ENCODE measurements at regions not wholly inside any gene's neighbourhood (a gene's known extent, or its start where the extent isn't known, plus 50 kb on each side); places are given as distances from the start of the nearest gene placed in this dataset.

- TF ChIP-seq CTCF (IDR thresholded peaks at IDR 0.05; ENCODE audit: borderline replicate concordance, extremely low read depth, low read length, poor library complexity, severe bottlenecking) (no peak), EZH2 (IDR thresholded peaks at IDR 0.05; ENCODE audit: borderline replicate concordance, low read depth, low read length, severe bottlenecking) (no peak)
- no peak overlapping the region for H3K9ac ChIP-seq (ENCODE audit: low read depth, low read length)
- H3K79me2 ChIP-seq (ENCODE audit: insufficient read depth, low read length), result no peaks in the 10 kb centered on the region
- H4K20me1 ChIP-seq (ENCODE audit: insufficient read depth, low read length), result no peaks in the 10 kb centered on the region
- H3K4me3 ChIP-seq (ENCODE audit: low read depth in 1 of 2, low read length in 2 of 2), result no peak overlapping the region
- H3K9me3 ChIP-seq (ENCODE audit: insufficient read depth, low read length, severe bottlenecking), result no peaks in the 10 kb centered on the region
- no peak overlapping the region for H2AFZ ChIP-seq (ENCODE audit: low read depth, low read length)
- no peak overlapping the region for H3K27ac ChIP-seq (ENCODE audit: low read length)
- H3K27me3 ChIP-seq (ENCODE audit: insufficient read depth, low read length, poor library complexity), result no peaks in the 10 kb centered on the region
- no peaks in the 10 kb centered on the region for H3K4me1 ChIP-seq (ENCODE audit: insufficient read depth, low read length)
- ATAC-seq (ENCODE audit: insufficient read depth, low read depth) (no peak), DNase-seq (no peak)
- H3K36me3 ChIP-seq (ENCODE audit: insufficient read depth, low read length), result no peaks in the 10 kb centered on the region
- H3K4me2 ChIP-seq (ENCODE audit: insufficient read depth, low read length), result no peak overlapping the region
These were observed 466.8 kb upstream of the FAM241A start for GRCh38 chr4:111678479-111678878.

GRCh38 chr4:111678908-111679307, 466.3 kb upstream of the FAM241A start:
- DNase-seq, result no peak
- TF ChIP-seq CTCF (IDR thresholded peaks at IDR 0.05; ENCODE audit: borderline replicate concordance, extremely low read depth, low read length, poor library complexity, severe bottlenecking) (no peak), EZH2 (IDR thresholded peaks at IDR 0.05; ENCODE audit: borderline replicate concordance, low read depth, low read length, severe bottlenecking) (no peak)
- Histone ChIP-seq H3K27me3 (ENCODE audit: insufficient read depth, low read length, poor library complexity) (no peaks in the 10 kb centered on the region), H3K36me3 (ENCODE audit: insufficient read depth, low read length) (no peaks in the 10 kb centered on the region), H4K20me1 (ENCODE audit: insufficient read depth, low read length) (no peaks in the 10 kb centered on the region), H3K4me1 (ENCODE audit: insufficient read depth, low read length) (no peaks in the 10 kb centered on the region), H3K79me2 (ENCODE audit: insufficient read depth, low read length) (no peaks in the 10 kb centered on the region), H3K27ac (ENCODE audit: low read length) (no peak overlapping the region), H3K9ac (ENCODE audit: low read depth, low read length) (no peak overlapping the region), H2AFZ (ENCODE audit: low read depth, low read length) (no peak overlapping the region), H3K4me3 (ENCODE audit: low read depth in 1 of 2, low read length in 2 of 2) (no peak overlapping the region), H3K9me3 (ENCODE audit: insufficient read depth, low read length, severe bottlenecking) (no peaks in the 10 kb centered on the region), H3K4me2 (ENCODE audit: insufficient read depth, low read length) (no peak overlapping the region)
- no peak for ATAC-seq (ENCODE audit: insufficient read depth, low read depth)

GRCh38 chr4:111681270-111681669, 464.0 kb upstream of the FAM241A start:
- Histone ChIP-seq H3K4me3 (ENCODE audit: low read depth in 1 of 2, low read length in 2 of 2) (no peak overlapping the region), H3K9ac (ENCODE audit: low read depth, low read length) (no peak overlapping the region), H2AFZ (ENCODE audit: low read depth, low read length) (no peak overlapping the region), H3K27me3 (ENCODE audit: insufficient read depth, low read length, poor library complexity) (no peaks in the 10 kb centered on the region), H3K4me1 (ENCODE audit: insufficient read depth, low read length) (no peaks in the 10 kb centered on the region), H4K20me1 (ENCODE audit: insufficient read depth, low read length) (no peaks in the 10 kb centered on the region), H3K4me2 (ENCODE audit: insufficient read depth, low read length) (no peak overlapping the region), H3K79me2 (ENCODE audit: insufficient read depth, low read length) (no peaks in the 10 kb centered on the region), H3K27ac (ENCODE audit: low read length) (no peak overlapping the region), H3K36me3 (ENCODE audit: insufficient read depth, low read length) (no peaks in the 10 kb centered on the region), H3K9me3 (ENCODE audit: insufficient read depth, low read length, severe bottlenecking) (no peaks in the 10 kb centered on the region)
- ATAC-seq (ENCODE audit: insufficient read depth, low read depth) (no peak), DNase-seq (no peak)
- TF ChIP-seq CTCF (IDR thresholded peaks at IDR 0.05; ENCODE audit: borderline replicate concordance, extremely low read depth, low read length, poor library complexity, severe bottlenecking) (no peak), EZH2 (IDR thresholded peaks at IDR 0.05; ENCODE audit: borderline replicate concordance, low read depth, low read length, severe bottlenecking) (no peak)

- Histone ChIP-seq H4K20me1 (ENCODE audit: insufficient read depth, low read length) (no peaks in the 10 kb centered on the region), H3K4me2 (ENCODE audit: insufficient read depth, low read length) (no peak overlapping the region), H3K36me3 (ENCODE audit: insufficient read depth, low read length) (no peaks in the 10 kb centered on the region), H3K9me3 (ENCODE audit: insufficient read depth, low read length, severe bottlenecking) (no peaks in the 10 kb centered on the region), H3K79me2 (ENCODE audit: insufficient read depth, low read length) (no peaks in the 10 kb centered on the region), H3K9ac (ENCODE audit: low read depth, low read length) (no peak overlapping the region), H3K4me3 (ENCODE audit: low read depth in 1 of 2, low read length in 2 of 2) (no peak overlapping the region), H3K27ac (ENCODE audit: low read length) (no peak overlapping the region), H2AFZ (ENCODE audit: low read depth, low read length) (no peak overlapping the region), H3K27me3 (ENCODE audit: insufficient read depth, low read length, poor library complexity) (no peaks in the 10 kb centered on the region), H3K4me1 (ENCODE audit: insufficient read depth, low read length) (no peaks in the 10 kb centered on the region)
- DNase-seq, result no peak
- TF ChIP-seq EZH2 (IDR thresholded peaks at IDR 0.05; ENCODE audit: borderline replicate concordance, low read depth, low read length, severe bottlenecking), result no peak
- TF ChIP-seq CTCF (IDR thresholded peaks at IDR 0.05; ENCODE audit: borderline replicate concordance, extremely low read depth, low read length, poor library complexity, severe bottlenecking), result no peak
- ATAC-seq (ENCODE audit: insufficient read depth, low read depth), result no peak
These were observed 463.5 kb upstream of the FAM241A start for GRCh38 chr4:111681751-111682150.

Measured in DND-41 (cell line).